ENCODE measurements at regions not wholly inside any gene's neighbourhood (a gene's known extent, or its start where the extent isn't known, plus 50 kb on each side); places are given as distances from the start of the nearest gene placed in this dataset.

GRCh38 chr1:229853751-229854150, 213.3 kb upstream of the GALNT2 start:
- no peak for TF ChIP-seq YY1 (IDR thresholded peaks at IDR 0.05; ENCODE audit: insufficient read depth, insufficient read length)
- TF ChIP-seq ZNF274 (IDR thresholded peaks at IDR 0.05; ENCODE audit: low read depth, low read length) = no peak

Data from NT2/D1 (cell line).